ENCODE measurements at regions not wholly inside any gene's neighbourhood (a gene's known extent, or its start where the extent isn't known, plus 50 kb on each side); places are given as distances from the start of the nearest gene placed in this dataset.

GRCh38 chr13:58238972-58239773 is 607.6 kb downstream of the PCDH17 start:
- TF ChIP-seq CTCF (tag by site-specific recombination; IDR thresholded peaks at IDR 0.05) (no peak), ZNF510 (tag by site-specific recombination; IDR thresholded peaks at IDR 0.05; ENCODE audit: insufficient replicate concordance) (no peak)

Measured in HEK293 (cell line).